ENCODE measurements at regions not wholly inside any gene's neighbourhood (a gene's known extent, or its start where the extent isn't known, plus 50 kb on each side); places are given as distances from the start of the nearest gene placed in this dataset.
"Not testable (repeated sequence)": the region's sequence is repeated elsewhere in the genome, so short reads cannot be mapped to it uniquely, and the experiment has no call there.

GRCh38 chr14:22178333-22178839, 410.6 kb downstream of the DAD1 start:
- no peak overlapping the region for H2AFZ ChIP-seq
- H3K9me3 ChIP-seq (ENCODE audit: low read depth) = no peaks in the 10 kb centered on the region
- H3K27ac ChIP-seq = no peak overlapping the region
- no peak for DNase-seq
- H3K27me3 ChIP-seq (replicated peaks; ENCODE audit: insufficient read depth) = no peaks in the 10 kb centered on the region
- H3K9me2 ChIP-seq (ENCODE audit: insufficient read depth) = no peaks in the 10 kb centered on the region
- H3K4me2 ChIP-seq (ENCODE audit: unreplicated experiment) = no peak overlapping the region
- H3K36me3 ChIP-seq (ENCODE audit: low read depth) = no peaks in the 10 kb centered on the region
- H3F3A ChIP-seq (ENCODE audit: insufficient read depth) = no peaks in the 10 kb centered on the region
- TF ChIP-seq EZH2phosphoT487 (IDR thresholded peaks at IDR 0.05; ENCODE audit: insufficient read depth, low read depth) = no peak
- TF ChIP-seq EZH2 (IDR thresholded peaks at IDR 0.05; ENCODE audit: insufficient read depth, poor library complexity, severe bottlenecking) = no peak
- in situ Hi-C loops (cut with MboI) = no loop called here
- no peaks in the 10 kb centered on the region for H4K20me1 ChIP-seq (ENCODE audit: insufficient read depth)
- no peaks in the 10 kb centered on the region for H3K79me2 ChIP-seq (ENCODE audit: insufficient read depth)
- WGBS, 2 experiments (ENCODE audit: low coverage in 1 of 2, low lambda C conversion rate in 2 of 2, missing lambda C conversion rate in 2 of 2) = 2 to 9% methylated on average over 2 of the region's 2 CpGs
- no peak overlapping the region for H3K9ac ChIP-seq
- H3K4me3 ChIP-seq = no peak overlapping the region
- no peaks in the 10 kb centered on the region for H3K4me1 ChIP-seq (ENCODE audit: insufficient read depth)

- H3K9me2 ChIP-seq (ENCODE audit: insufficient read depth) = no peaks in the 10 kb centered on the region
These were observed 411.2 kb downstream of the DAD1 start for GRCh38 chr14:22177870-22178269.

GRCh38 chr14:22176957-22177356, 412.1 kb downstream of the DAD1 start:
- Histone ChIP-seq H3K27ac (no peak overlapping the region), H3K4me1 (ENCODE audit: insufficient read depth) (no peaks in the 10 kb centered on the region), H3K36me3 (ENCODE audit: low read depth) (no peaks in the 10 kb centered on the region), H3K79me2 (ENCODE audit: insufficient read depth) (no peaks in the 10 kb centered on the region), H3K9me2 (ENCODE audit: insufficient read depth) (no peaks in the 10 kb centered on the region), H3K9ac (no peak overlapping the region), H3K9me3 (ENCODE audit: low read depth) (no peaks in the 10 kb centered on the region), H2AFZ (no peak overlapping the region), H3K4me2 (ENCODE audit: unreplicated experiment) (no peak overlapping the region), H3K27me3 (replicated peaks; ENCODE audit: insufficient read depth) (no peaks in the 10 kb centered on the region), H3F3A (ENCODE audit: insufficient read depth) (no peaks in the 10 kb centered on the region), H3K4me3 (no peak overlapping the region), H4K20me1 (ENCODE audit: insufficient read depth) (no peaks in the 10 kb centered on the region)
- no peak for DNase-seq
- WGBS, 2 experiments (ENCODE audit: low coverage in 1 of 2, low lambda C conversion rate in 2 of 2, missing lambda C conversion rate in 2 of 2) = 0 to 3% methylated on average over 1 of the region's 1 CpG
- in situ Hi-C loops (cut with MboI) = no loop called here
- no peak for TF ChIP-seq EZH2 (IDR thresholded peaks at IDR 0.05; ENCODE audit: insufficient read depth, poor library complexity, severe bottlenecking)
- TF ChIP-seq EZH2phosphoT487 (IDR thresholded peaks at IDR 0.05; ENCODE audit: insufficient read depth, low read depth) = no peak

More at GRCh38 chr14:22177870-22178269, 411.2 kb downstream of the DAD1 start:
- in situ Hi-C loops (cut with MboI) = no loop called here
- TF ChIP-seq EZH2phosphoT487 (IDR thresholded peaks at IDR 0.05; ENCODE audit: insufficient read depth, low read depth) (no peak), EZH2 (IDR thresholded peaks at IDR 0.05; ENCODE audit: insufficient read depth, poor library complexity, severe bottlenecking) (no peak)
- no peak overlapping the region for H3K4me2 ChIP-seq (ENCODE audit: unreplicated experiment)
- H3K4me1 ChIP-seq (ENCODE audit: insufficient read depth) = no peaks in the 10 kb centered on the region
- WGBS, 2 experiments (ENCODE audit: low coverage in 1 of 2, low lambda C conversion rate in 2 of 2, missing lambda C conversion rate in 2 of 2) = 26 to 32% methylated on average over 4 of the region's 4 CpGs
- H3K27ac ChIP-seq = no peak overlapping the region
- H4K20me1 ChIP-seq (ENCODE audit: insufficient read depth) = no peaks in the 10 kb centered on the region
- H3K27me3 ChIP-seq (replicated peaks; ENCODE audit: insufficient read depth) = no peaks in the 10 kb centered on the region
- no peaks in the 10 kb centered on the region for H3K36me3 ChIP-seq (ENCODE audit: low read depth)
- H3K9me3 ChIP-seq (ENCODE audit: low read depth) = no peaks in the 10 kb centered on the region
- H3K9ac ChIP-seq = no peak overlapping the region
- no peaks in the 10 kb centered on the region for H3F3A ChIP-seq (ENCODE audit: insufficient read depth)
- no peak overlapping the region for H3K4me3 ChIP-seq
- no peaks in the 10 kb centered on the region for H3K79me2 ChIP-seq (ENCODE audit: insufficient read depth)
- DNase-seq = no peak
- no peak overlapping the region for H2AFZ ChIP-seq

GRCh38 chr14:22175278-22175558, 413.8 kb downstream of the DAD1 start:
- H3F3A ChIP-seq (ENCODE audit: insufficient read depth); H3K36me3 ChIP-seq (ENCODE audit: low read depth); DNase-seq; H3K9me3 ChIP-seq (ENCODE audit: low read depth); H3K4me2 ChIP-seq (ENCODE audit: unreplicated experiment); in situ Hi-C loops (cut with MboI); H3K9me2 ChIP-seq (ENCODE audit: insufficient read depth); H3K4me1 ChIP-seq (ENCODE audit: insufficient read depth); H2AFZ ChIP-seq; H3K4me3 ChIP-seq; H4K20me1 ChIP-seq (ENCODE audit: insufficient read depth); H3K27me3 ChIP-seq (replicated peaks; ENCODE audit: insufficient read depth); H3K79me2 ChIP-seq (ENCODE audit: insufficient read depth); H3K27ac ChIP-seq; H3K9ac ChIP-seq: not testable (repeated sequence)
- whole genome bisulfite sequencing, 2 experiments (ENCODE audit: low coverage in 1 of 2, low lambda C conversion rate in 2 of 2, missing lambda C conversion rate in 2 of 2) = 48 to 56% methylated on average over 1 of the region's 1 CpG

All from GM23248 (cell line).